HK-2 (cell line): ENCODE measurements at regions not wholly inside any gene's neighbourhood (a gene's known extent, or its start where the extent isn't known, plus 50 kb on each side); places are given as distances from the start of the nearest gene placed in this dataset.
"Not testable (repeated sequence)": the region's sequence is repeated elsewhere in the genome, so short reads cannot be mapped to it uniquely, and the experiment has no call there.

Source experiments
- DNase-seq: peaks from one replicate; pipeline ENCODE4 v3.0.0-alpha.2; 2018; ENCODE audit not compliant: unreplicated experiment

- no peak for DNase-seq
These were observed 198.7 kb downstream of the SPP2 start for GRCh38 chr2:234249034-234249735.

GRCh38 chr2:234248213-234248710 lies 197.8 kb downstream of the SPP2 start:
- DNase-seq, result not testable (repeated sequence)

GRCh38 chr2:234247453-234248180 lies 197.1 kb downstream of the SPP2 start:
- no peak for DNase-seq

- DNase-seq, result peak; percentile 51
These were observed 195.4 kb downstream of the SPP2 start for GRCh38 chr2:234245945-234246344.

GRCh38 chr2:234243871-234244565 lies 193.5 kb downstream of the SPP2 start:
- no peak for DNase-seq

GRCh38 chr2:234242459-234242836 lies 191.9 kb downstream of the SPP2 start:
- DNase-seq, result no peak

- peak; percentile 83 for DNase-seq
These were observed 191.4 kb downstream of the SPP2 start for GRCh38 chr2:234241656-234242458.

- DNase-seq, result peak; percentile 56
These were observed 190.4 kb downstream of the SPP2 start for GRCh38 chr2:234240917-234241316.

- DNase-seq, result no peak
These were observed 184.7 kb downstream of the SPP2 start for GRCh38 chr2:234235191-234235590.

- DNase-seq, result no peak
These were observed 181.0 kb downstream of the SPP2 start for GRCh38 chr2:234231460-234231859.

GRCh38 chr2:234219046-234219310 lies 168.5 kb downstream of the SPP2 start:
- DNase-seq, result no peak

GRCh38 chr2:234218266-234219045 lies 168.0 kb downstream of the SPP2 start:
- DNase-seq, result no peak

- DNase-seq, result no peak
These were observed 162.0 kb downstream of the SPP2 start for GRCh38 chr2:234212534-234212933.

GRCh38 chr2:234211797-234212196 lies 161.3 kb downstream of the SPP2 start:
- DNase-seq, result no peak

- DNase-seq, result no peak
These were observed 156.2 kb downstream of the SPP2 start for GRCh38 chr2:234206738-234207137.

GRCh38 chr2:234204480-234204879 lies 154.0 kb downstream of the SPP2 start:
- no peak for DNase-seq

- peak; percentile 59 for DNase-seq
These were observed 152.9 kb downstream of the SPP2 start for GRCh38 chr2:234203135-234203984.

GRCh38 chr2:234202601-234203000 lies 152.1 kb downstream of the SPP2 start:
- DNase-seq, result no peak

- DNase-seq, result no peak
These were observed 149.5 kb downstream of the SPP2 start for GRCh38 chr2:234199996-234200395.

GRCh38 chr2:234198976-234199375 lies 148.5 kb downstream of the SPP2 start:
- DNase-seq, result no peak
